Esophagus muscularis mucosa (tissue), 3 donors: ENCODE measurements at regions not wholly inside any gene's neighbourhood (a gene's known extent, or its start where the extent isn't known, plus 50 kb on each side); places are given as distances from the start of the nearest gene placed in this dataset.

Source experiments
- EP300 ChIP-seq: sonication (generic); formaldehyde crosslinking; IDR thresholded peaks from one replicate; pipeline ENCODE4 v1.6.1; 2017; ENCODE audit warnings: antibody characterized with exemption
- TF ChIP-seq, protein P1 (sequence below), 3 experiments: fragments of 200-600 bp in 2 of 3; fragments of 450-650 bp in 1 of 3; sonication (generic) in 2 of 3; IDR thresholded peaks; one replicate each; pipeline ENCODE4 v1.5.1; 2017 to 2019; ENCODE audit warnings: antibody characterized with exemption in 3 of 3, mild to moderate bottlenecking in 2 of 3, moderate library complexity in 1 of 3

DNA sequence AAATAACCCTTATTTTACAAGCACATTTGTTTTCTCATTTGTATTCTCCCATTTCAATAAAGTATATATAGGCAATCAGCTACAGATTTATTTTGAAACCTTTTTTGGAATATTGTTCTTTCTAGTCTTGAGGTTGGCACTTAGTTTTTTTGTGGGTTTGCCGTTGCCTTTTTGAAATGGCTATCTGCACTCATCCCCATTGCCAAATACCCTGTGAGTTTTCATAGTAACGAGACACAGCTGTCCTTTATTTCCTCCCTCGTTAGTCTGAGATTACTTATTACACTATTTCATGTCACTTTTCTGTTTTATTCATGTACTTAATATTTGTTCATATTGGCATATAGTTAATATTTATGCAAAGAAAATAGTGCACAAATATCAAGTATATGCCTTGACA lies 1104.0 kb downstream of the SLC6A15 start:
- TF ChIP-seq, protein P1, sequence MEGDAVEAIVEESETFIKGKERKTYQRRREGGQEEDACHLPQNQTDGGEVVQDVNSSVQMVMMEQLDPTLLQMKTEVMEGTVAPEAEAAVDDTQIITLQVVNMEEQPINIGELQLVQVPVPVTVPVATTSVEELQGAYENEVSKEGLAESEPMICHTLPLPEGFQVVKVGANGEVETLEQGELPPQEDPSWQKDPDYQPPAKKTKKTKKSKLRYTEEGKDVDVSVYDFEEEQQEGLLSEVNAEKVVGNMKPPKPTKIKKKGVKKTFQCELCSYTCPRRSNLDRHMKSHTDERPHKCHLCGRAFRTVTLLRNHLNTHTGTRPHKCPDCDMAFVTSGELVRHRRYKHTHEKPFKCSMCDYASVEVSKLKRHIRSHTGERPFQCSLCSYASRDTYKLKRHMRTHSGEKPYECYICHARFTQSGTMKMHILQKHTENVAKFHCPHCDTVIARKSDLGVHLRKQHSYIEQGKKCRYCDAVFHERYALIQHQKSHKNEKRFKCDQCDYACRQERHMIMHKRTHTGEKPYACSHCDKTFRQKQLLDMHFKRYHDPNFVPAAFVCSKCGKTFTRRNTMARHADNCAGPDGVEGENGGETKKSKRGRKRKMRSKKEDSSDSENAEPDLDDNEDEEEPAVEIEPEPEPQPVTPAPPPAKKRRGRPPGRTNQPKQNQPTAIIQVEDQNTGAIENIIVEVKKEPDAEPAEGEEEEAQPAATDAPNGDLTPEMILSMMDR (IDR thresholded peaks at IDR 0.05) = no peak
- no peak for TF ChIP-seq EP300
